ENCODE measurements at regions not wholly inside any gene's neighbourhood (a gene's known extent, or its start where the extent isn't known, plus 50 kb on each side); places are given as distances from the start of the nearest gene placed in this dataset.

- no peak for DNase-seq
- Histone ChIP-seq H3K27ac (ENCODE audit: low read depth in 1 of 2, low read length in 2 of 2) (no peak overlapping the region), H3K36me3 (replicated peaks in 1 of 2; ENCODE audit: control insufficient read depth in 1 of 2, insufficient read depth in 2 of 2, low read length in 2 of 2) (no peaks in the 10 kb centered on the region), H3K4me3 (replicated peaks in 1 of 3; ENCODE audit: low read depth in 2 of 3, low read length in 3 of 3) (no peak overlapping the region), H3K9me3 (replicated peaks in 1 of 2; ENCODE audit: control insufficient read depth in 1 of 2, insufficient read depth in 1 of 2, low read length in 2 of 2) (no peaks in the 10 kb centered on the region), H4K20me1 (ENCODE audit: insufficient read depth, low read length) (no peaks in the 10 kb centered on the region), H3K9ac (ENCODE audit: insufficient read depth, low read length, poor library complexity, severe bottlenecking) (no peak overlapping the region), H3K4me1 (ENCODE audit: control insufficient read depth in 1 of 2, insufficient read depth in 2 of 2, low read length in 2 of 2) (peaks cover 3 to 8% of the 10 kb centered on the region in 2 donors), H3K27me3 (ENCODE audit: control insufficient read depth in 2 of 2, insufficient read depth in 2 of 2, low read length in 2 of 2) (no peaks in the 10 kb centered on the region), H3K79me2 (ENCODE audit: insufficient read depth, low read length) (no peaks in the 10 kb centered on the region), H2AFZ (ENCODE audit: insufficient read depth, low read depth, low read length, poor library complexity, severe bottlenecking) (no peak overlapping the region), H3K4me2 (replicated peaks; ENCODE audit: extremely low read depth, low read length, poor library complexity, severe bottlenecking) (no peak overlapping the region)
- Mint-ChIP-seq H3K4me3 (no peak overlapping the region), H3K27me3 (ENCODE audit: low read depth in 3 of 3) (peaks cover 0 to 2% (median 0%) of the 10 kb centered on the region in 3 donors), H3K9me3 (no peaks in the 10 kb centered on the region), H3K4me1 (peaks cover 8% of the 10 kb centered on the region), H3K27ac (no peak overlapping the region), H3K36me3 (no peaks in the 10 kb centered on the region)
- intact Hi-C loops (cut with micrococcal nuclease): no loop called here
- no CpG with 5 or more reads among the region's 1 CpG for WGBS (ENCODE audit: insufficient coverage)
- TF ChIP-seq CTCF (IDR thresholded peaks at IDR 0.05): no peak
These were observed 324.0 kb downstream of the TXNL1 start for GRCh38 chr18:56314396-56314795.

DNA sequence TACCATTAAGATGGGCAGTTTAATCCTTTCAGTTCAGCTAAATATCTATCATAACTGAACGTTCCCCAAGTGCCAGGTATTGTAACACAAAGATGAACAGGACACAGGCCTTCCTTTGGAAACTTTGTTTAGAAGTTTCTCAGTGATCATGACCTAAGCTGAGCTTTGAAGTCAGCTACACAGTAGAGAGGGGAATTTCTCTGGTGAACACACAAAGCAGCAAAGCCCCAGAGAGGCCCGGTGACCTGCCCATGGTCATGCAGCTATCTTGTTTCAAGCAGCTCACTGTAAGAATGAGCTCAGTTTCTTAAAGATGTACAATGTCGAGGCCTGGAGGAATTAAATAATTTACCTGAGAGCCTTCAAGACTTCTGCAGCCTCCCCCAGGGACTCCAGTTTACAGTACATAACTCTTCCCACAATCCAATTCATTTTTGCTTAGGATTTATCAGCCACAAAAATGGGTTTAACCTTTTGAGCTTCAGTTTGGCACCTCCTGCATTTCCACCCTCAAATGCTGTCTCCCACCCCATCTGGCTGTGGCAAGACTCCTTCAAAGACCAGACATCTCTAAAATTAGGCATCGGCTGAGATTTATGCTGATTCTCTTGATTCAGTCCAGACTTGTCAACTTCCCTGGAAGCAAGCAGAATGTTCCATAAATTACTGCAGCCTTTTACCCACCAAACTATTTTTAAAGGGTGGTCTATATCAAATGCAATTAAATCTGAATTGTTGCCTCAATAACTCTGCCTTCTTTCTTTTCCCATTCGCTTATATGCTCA, 325.6 kb downstream of the TXNL1 start:
- no peaks in the 10 kb centered on the region for H3K27me3 ChIP-seq (ENCODE audit: control insufficient read depth in 2 of 2, insufficient read depth in 2 of 2, low read length in 2 of 2)
- 86% methylated on average over 3 of the region's 5 CpGs for WGBS (ENCODE audit: insufficient coverage)
- peaks cover 4% of the 10 kb centered on the region for H3K4me1 Mint-ChIP-seq
- H3K27me3 Mint-ChIP-seq (ENCODE audit: low read depth in 3 of 3): peaks cover 0 to 2% (median 0%) of the 10 kb centered on the region in 3 donors
- H2AFZ ChIP-seq (ENCODE audit: insufficient read depth, low read depth, low read length, poor library complexity, severe bottlenecking): no peak overlapping the region
- no peaks in the 10 kb centered on the region for H4K20me1 ChIP-seq (ENCODE audit: insufficient read depth, low read length)
- no peaks in the 10 kb centered on the region for H3K36me3 ChIP-seq (replicated peaks in 1 of 2; ENCODE audit: control insufficient read depth in 1 of 2, insufficient read depth in 2 of 2, low read length in 2 of 2)
- intact Hi-C loops (cut with micrococcal nuclease): no loop called here
- H3K27ac ChIP-seq (ENCODE audit: low read depth in 1 of 2, low read length in 2 of 2): no peak overlapping the region
- no peak for TF ChIP-seq CTCF (IDR thresholded peaks at IDR 0.05)
- H3K9me3 Mint-ChIP-seq: no peaks in the 10 kb centered on the region
- H3K4me3 Mint-ChIP-seq: no peak overlapping the region
- no peaks in the 10 kb centered on the region for H3K79me2 ChIP-seq (ENCODE audit: insufficient read depth, low read length)
- H3K9ac ChIP-seq (ENCODE audit: insufficient read depth, low read length, poor library complexity, severe bottlenecking): no peak overlapping the region
- H3K4me1 ChIP-seq (ENCODE audit: control insufficient read depth in 1 of 2, insufficient read depth in 2 of 2, low read length in 2 of 2): no peaks in the 10 kb centered on the region
- no peak for DNase-seq
- no peaks in the 10 kb centered on the region for H3K36me3 Mint-ChIP-seq
- H3K4me2 ChIP-seq (replicated peaks; ENCODE audit: extremely low read depth, low read length, poor library complexity, severe bottlenecking): no peak overlapping the region
- no peak overlapping the region for H3K4me3 ChIP-seq (replicated peaks in 1 of 3; ENCODE audit: low read depth in 2 of 3, low read length in 3 of 3)
- H3K9me3 ChIP-seq (replicated peaks in 1 of 2; ENCODE audit: control insufficient read depth in 1 of 2, insufficient read depth in 1 of 2, low read length in 2 of 2): no peaks in the 10 kb centered on the region
- H3K27ac Mint-ChIP-seq: no peak overlapping the region
